ENCODE measurements at regions not wholly inside any gene's neighbourhood (a gene's known extent, or its start where the extent isn't known, plus 50 kb on each side); places are given as distances from the start of the nearest gene placed in this dataset.

- no peak for DNase-seq
Observed at GRCh38 chr4:125704726-125705125, 390.0 kb downstream of the FAT4 start.

GRCh38 chr4:125705681-125706080, 390.9 kb downstream of the FAT4 start:
- no peak for DNase-seq

- DNase-seq = no peak
Observed at GRCh38 chr4:125707397-125707796, 392.6 kb downstream of the FAT4 start.

- no peak for DNase-seq
Observed at GRCh38 chr4:125710766-125711165, 396.0 kb downstream of the FAT4 start.

GRCh38 chr4:125714049-125714448, 399.3 kb downstream of the FAT4 start:
- DNase-seq = no peak

- no peak for DNase-seq
Observed at GRCh38 chr4:125714845-125715244, 400.1 kb downstream of the FAT4 start.

- no peak for DNase-seq
Observed at GRCh38 chr4:125719987-125720386, 405.2 kb downstream of the FAT4 start.

- no peak for DNase-seq
Observed at GRCh38 chr4:125722009-125722408, 407.3 kb downstream of the FAT4 start.

GRCh38 chr4:125725957-125726525, 411.3 kb downstream of the FAT4 start:
- DNase-seq = no peak

- DNase-seq = no peak
Observed at GRCh38 chr4:125727931-125728330, 413.2 kb downstream of the FAT4 start.

GRCh38 chr4:125728568-125728967, 413.8 kb downstream of the FAT4 start:
- DNase-seq = no peak

GRCh38 chr4:125729171-125729570, 414.4 kb downstream of the FAT4 start:
- no peak for DNase-seq

GRCh38 chr4:125732632-125733031, 417.9 kb downstream of the FAT4 start:
- DNase-seq = no peak

- DNase-seq = no peak
Observed at GRCh38 chr4:125734504-125734903, 419.7 kb downstream of the FAT4 start.

GRCh38 chr4:125735102-125735501, 420.3 kb downstream of the FAT4 start:
- DNase-seq = no peak

- DNase-seq = no peak
Observed at GRCh38 chr4:125736057-125736456, 421.3 kb downstream of the FAT4 start.

- DNase-seq = no peak
Observed at GRCh38 chr4:125739760-125740159, 425.0 kb downstream of the FAT4 start.

- no peak for DNase-seq
Observed at GRCh38 chr4:125741825-125742452, 427.2 kb downstream of the FAT4 start.

GRCh38 chr4:125744891-125745364, 430.2 kb downstream of the FAT4 start:
- no peak for DNase-seq

- DNase-seq = no peak
Observed at GRCh38 chr4:125749354-125749753, 434.6 kb downstream of the FAT4 start.

- no peak for DNase-seq
Observed at GRCh38 chr4:125750399-125750798, 435.6 kb downstream of the FAT4 start.

GRCh38 chr4:125750828-125751466, 436.2 kb downstream of the FAT4 start:
- DNase-seq = no peak

GRCh38 chr4:125758438-125758837, 443.7 kb downstream of the FAT4 start:
- no peak for DNase-seq

- DNase-seq = no peak
Observed at GRCh38 chr4:125760201-125760819, 445.6 kb downstream of the FAT4 start.
